Neural progenitor cell (in vitro differentiated cells): ENCODE measurements at regions not wholly inside any gene's neighbourhood (a gene's known extent, or its start where the extent isn't known, plus 50 kb on each side); places are given as distances from the start of the nearest gene placed in this dataset.

Experiments used
- DNase-seq: peaks from one replicate; pipeline ENCODE4 v3.0.0-alpha.2; 2016; ENCODE audit warnings: low spot score
- H2AFZ ChIP-seq: fragments of 200-600 bp; sonication (generic); replicated peaks from 2 replicates; pipeline ENCODE4 v1.6.1; 2016; ENCODE audit warnings: antibody characterized with exemption
- H3F3A ChIP-seq: fragments of 200-600 bp; sonication (generic); 2 replicates; pipeline ENCODE4 v1.6.1; 2016; ENCODE audit warnings: antibody characterized with exemption, low read depth
- H3K27ac ChIP-seq: fragments of 200-600 bp; sonication (generic); 2 replicates; pipeline ENCODE4 v1.5.1; 2016; ENCODE audit warnings: mild to moderate bottlenecking
- H3K27me3 ChIP-seq: fragments of 200-600 bp; sonication (generic); 2 replicates; pipeline ENCODE4 v1.6.1; 2016; ENCODE audit warnings: mild to moderate bottlenecking, moderate library complexity
- H3K36me3 ChIP-seq: fragments of 200-600 bp; sonication (generic); 2 replicates; pipeline ENCODE4 v1.5.1; 2016
- H3K4me1 ChIP-seq: fragments of 200-600 bp; sonication (generic); 2 replicates; pipeline ENCODE4 v1.6.1; 2016; ENCODE audit warnings: mixed run types
- H3K4me2 ChIP-seq: fragments of 200-600 bp; sonication (generic); 2 replicates; pipeline ENCODE4 v1.6.1; 2016
- H3K4me3 ChIP-seq: fragments of 200-600 bp; sonication (generic); 2 replicates; pipeline ENCODE4 v1.5.1; 2016
- H3K79me2 ChIP-seq: fragments of 200-600 bp; sonication (generic); 2 replicates; pipeline ENCODE4 v1.6.1; 2016; ENCODE audit warnings: low read depth
- H3K9ac ChIP-seq: fragments of 200-600 bp; sonication (generic); 2 replicates; pipeline ENCODE4 v1.6.1; 2016
- H3K9me3 ChIP-seq: fragments of 200-600 bp; sonication (generic); 2 replicates; pipeline ENCODE4 v1.5.1; 2016; ENCODE audit warnings: low read depth
- H4K20me1 ChIP-seq: fragments of 200-600 bp; sonication (generic); 2 replicates; pipeline ENCODE4 v1.6.1; 2016; ENCODE audit warnings: low read depth
- H3K27ac Mint-ChIP-seq: 3 replicates; pipeline ENCODE4 v1.8.0; 2021; ENCODE audit warnings: mixed read lengths
- H3K27me3 Mint-ChIP-seq: 2 replicates; pipeline ENCODE4 v1.8.0; 2022; ENCODE audit warnings: low read depth, mild to moderate bottlenecking, inconsistent platforms, moderate library complexity, mixed read lengths; ENCODE audit not compliant: insufficient read depth
- H3K36me3 Mint-ChIP-seq: 3 replicates; pipeline ENCODE4 v1.8.0; 2021; ENCODE audit warnings: mixed read lengths
- H3K4me1 Mint-ChIP-seq: 3 replicates; pipeline ENCODE4 v1.8.0; 2021; ENCODE audit warnings: mixed read lengths
- H3K4me3 Mint-ChIP-seq: 3 replicates; pipeline ENCODE4 v1.8.0; 2021; ENCODE audit warnings: mild to moderate bottlenecking, moderate library complexity, mixed read lengths
- H3K9me3 Mint-ChIP-seq: 3 replicates; pipeline ENCODE4 v1.8.0; 2020; ENCODE audit warnings: mixed read lengths
- EZH2 ChIP-seq: fragments of 200-600 bp; sonication (generic); IDR thresholded peaks from 2 replicates; pipeline ENCODE4 v1.6.1; 2017; ENCODE audit warnings: antibody characterized with exemption, mild to moderate bottlenecking, moderate library complexity
- EZH2phosphoT487 ChIP-seq: fragments of 200-600 bp; sonication (generic); IDR thresholded peaks from 2 replicates; pipeline ENCODE4 v1.6.1; 2017; ENCODE audit warnings: antibody characterized with exemption
- TF ChIP-seq, protein P1 (sequence below): fragments of 200-600 bp; sonication (generic); IDR thresholded peaks from 2 replicates; pipeline ENCODE4 v1.5.1; 2017; ENCODE audit warnings: antibody characterized with exemption, mild to moderate bottlenecking

DNA sequence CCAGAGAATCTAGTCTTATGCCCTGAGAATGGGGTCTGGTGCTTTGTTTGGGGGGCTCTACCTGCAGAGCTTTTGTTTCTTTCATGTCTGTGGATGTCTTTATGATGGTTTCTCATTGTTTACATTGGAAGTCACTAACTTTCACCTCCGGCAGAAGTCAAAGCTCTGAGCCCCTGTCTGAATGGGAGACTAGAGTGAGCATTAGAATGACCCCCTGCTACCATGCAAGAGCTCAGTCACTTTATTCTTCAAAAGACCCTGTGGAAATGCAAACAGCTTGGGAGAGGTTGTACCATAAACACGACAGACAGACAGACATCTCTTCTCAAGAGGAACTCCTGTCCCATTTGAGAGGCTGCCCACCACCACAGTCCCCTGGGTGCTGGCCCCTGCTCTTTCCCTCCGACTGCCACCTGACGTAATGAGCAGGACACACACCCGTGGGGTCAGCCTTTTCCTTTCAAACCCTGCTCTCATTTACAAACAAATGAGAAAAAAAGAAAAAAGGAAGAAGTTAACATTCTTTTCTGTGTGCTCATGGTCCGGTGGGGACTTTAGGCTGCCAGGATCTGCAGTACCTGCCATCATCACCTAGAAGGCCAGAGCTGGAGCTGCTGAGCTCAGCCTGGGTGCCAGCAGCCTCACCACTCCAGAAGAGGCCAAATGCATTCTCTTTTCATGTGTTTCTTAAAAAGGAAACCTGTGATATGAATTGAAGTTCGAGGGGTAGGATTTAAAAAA is 91.6 kb downstream of the FZD1 start:
- Mint-ChIP-seq H3K9me3 (no peaks in the 10 kb centered on the region), H3K27me3 (peaks cover 7% of the 10 kb centered on the region), H3K36me3 (no peaks in the 10 kb centered on the region), H3K4me3 (no peak overlapping the region), H3K27ac (peak overlapping the region; percentile 62), H3K4me1 (peaks cover 27% of the 10 kb centered on the region)
- Histone ChIP-seq H3K27ac (no peak overlapping the region), H2AFZ (no peak overlapping the region), H3K4me3 (peak overlapping the region; percentile 8), H3K4me2 (peak overlapping the region; percentile 53), H3K36me3 (no peaks in the 10 kb centered on the region), H3K4me1 (peaks cover 42% of the 10 kb centered on the region), H3K27me3 (peaks cover 51% of the 10 kb centered on the region), H3K9ac (no peak overlapping the region), H3K9me3 (no peaks in the 10 kb centered on the region), H4K20me1 (no peaks in the 10 kb centered on the region), H3K79me2 (no peaks in the 10 kb centered on the region), H3F3A (peaks cover 31% of the 10 kb centered on the region)
- DNase-seq: peak; percentile 36
- TF ChIP-seq, protein P1, sequence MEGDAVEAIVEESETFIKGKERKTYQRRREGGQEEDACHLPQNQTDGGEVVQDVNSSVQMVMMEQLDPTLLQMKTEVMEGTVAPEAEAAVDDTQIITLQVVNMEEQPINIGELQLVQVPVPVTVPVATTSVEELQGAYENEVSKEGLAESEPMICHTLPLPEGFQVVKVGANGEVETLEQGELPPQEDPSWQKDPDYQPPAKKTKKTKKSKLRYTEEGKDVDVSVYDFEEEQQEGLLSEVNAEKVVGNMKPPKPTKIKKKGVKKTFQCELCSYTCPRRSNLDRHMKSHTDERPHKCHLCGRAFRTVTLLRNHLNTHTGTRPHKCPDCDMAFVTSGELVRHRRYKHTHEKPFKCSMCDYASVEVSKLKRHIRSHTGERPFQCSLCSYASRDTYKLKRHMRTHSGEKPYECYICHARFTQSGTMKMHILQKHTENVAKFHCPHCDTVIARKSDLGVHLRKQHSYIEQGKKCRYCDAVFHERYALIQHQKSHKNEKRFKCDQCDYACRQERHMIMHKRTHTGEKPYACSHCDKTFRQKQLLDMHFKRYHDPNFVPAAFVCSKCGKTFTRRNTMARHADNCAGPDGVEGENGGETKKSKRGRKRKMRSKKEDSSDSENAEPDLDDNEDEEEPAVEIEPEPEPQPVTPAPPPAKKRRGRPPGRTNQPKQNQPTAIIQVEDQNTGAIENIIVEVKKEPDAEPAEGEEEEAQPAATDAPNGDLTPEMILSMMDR: no peak
- TF ChIP-seq EZH2 (no peak), EZH2phosphoT487 (no peak)

DNA sequence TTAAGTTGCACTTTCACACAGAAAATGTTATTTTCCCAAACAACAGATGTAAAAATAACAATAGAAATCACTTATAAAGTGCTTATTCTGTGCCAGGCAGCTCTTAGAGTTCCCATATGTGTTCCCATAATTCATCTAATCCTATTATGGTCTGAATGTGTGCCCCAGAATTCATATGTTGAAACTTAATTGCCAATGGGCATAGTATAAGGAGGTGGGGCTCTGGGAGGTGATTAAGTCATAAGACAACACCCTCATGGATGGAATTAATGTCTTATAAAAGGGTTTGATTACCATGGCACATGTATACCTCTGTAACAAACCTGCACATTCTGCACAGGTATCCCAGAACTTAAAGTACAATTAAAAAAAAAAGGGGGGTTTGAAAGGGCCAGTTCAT is 92.7 kb downstream of the FZD1 start:
- Mint-ChIP-seq H3K9me3 (peaks cover 2% of the 10 kb centered on the region), H3K27me3 (peaks cover 7% of the 10 kb centered on the region), H3K4me3 (no peak overlapping the region), H3K27ac (no peak overlapping the region), H3K36me3 (no peaks in the 10 kb centered on the region), H3K4me1 (peaks cover 27% of the 10 kb centered on the region)
- Histone ChIP-seq H3K9ac (no peak overlapping the region), H3K79me2 (no peaks in the 10 kb centered on the region), H3K4me2 (no peak overlapping the region), H3K4me1 (peaks cover 39% of the 10 kb centered on the region), H3K27ac (no peak overlapping the region), H3K27me3 (peaks cover 58% of the 10 kb centered on the region), H3K9me3 (no peaks in the 10 kb centered on the region), H4K20me1 (no peaks in the 10 kb centered on the region), H2AFZ (no peak overlapping the region), H3F3A (peaks cover 31% of the 10 kb centered on the region), H3K36me3 (no peaks in the 10 kb centered on the region), H3K4me3 (no peak overlapping the region)
- no peak for DNase-seq
- no peak for TF ChIP-seq EZH2phosphoT487
- TF ChIP-seq, protein P1: no peak
- no peak for TF ChIP-seq EZH2

DNA sequence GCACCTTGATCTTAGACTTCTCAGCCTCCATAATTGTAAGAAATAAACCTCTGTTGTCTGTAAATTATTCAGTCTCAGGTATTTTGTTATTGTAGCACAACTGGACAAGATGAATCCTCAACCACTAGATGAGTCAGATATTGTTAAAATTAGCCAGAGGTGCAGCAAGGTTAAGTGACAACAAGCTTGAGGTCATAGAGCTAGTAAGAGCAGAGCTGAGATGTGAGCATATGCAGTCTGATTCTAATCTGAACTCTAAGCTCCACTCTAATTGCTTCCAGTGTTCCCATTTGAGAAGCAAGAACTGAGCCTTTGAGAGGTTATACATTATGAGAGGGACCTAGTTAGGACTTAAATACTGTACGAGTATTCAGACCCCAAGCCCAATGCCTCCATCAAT is 93.1 kb downstream of the FZD1 start:
- H3K9me3 ChIP-seq: no peaks in the 10 kb centered on the region
- peaks cover 31% of the 10 kb centered on the region for H3F3A ChIP-seq
- no peaks in the 10 kb centered on the region for H4K20me1 ChIP-seq
- no peak overlapping the region for H3K27ac ChIP-seq
- no peak overlapping the region for H3K4me3 Mint-ChIP-seq
- TF ChIP-seq, protein P1: no peak
- TF ChIP-seq EZH2phosphoT487: no peak
- no peak for TF ChIP-seq EZH2
- no peaks in the 10 kb centered on the region for H3K79me2 ChIP-seq
- no peak overlapping the region for H3K9ac ChIP-seq
- H3K4me1 Mint-ChIP-seq: peaks cover 26% of the 10 kb centered on the region
- H3K4me2 ChIP-seq: no peak overlapping the region
- H3K27me3 Mint-ChIP-seq: peaks cover 7% of the 10 kb centered on the region
- peaks cover 35% of the 10 kb centered on the region for H3K4me1 ChIP-seq
- H3K36me3 Mint-ChIP-seq: no peaks in the 10 kb centered on the region
- no peak overlapping the region for H2AFZ ChIP-seq
- no peak overlapping the region for H3K4me3 ChIP-seq
- no peak for DNase-seq
- no peak overlapping the region for H3K27ac Mint-ChIP-seq
- H3K9me3 Mint-ChIP-seq: peaks cover 2% of the 10 kb centered on the region
- H3K27me3 ChIP-seq: peaks cover 61% of the 10 kb centered on the region
- no peaks in the 10 kb centered on the region for H3K36me3 ChIP-seq
